Colonic mucosa (tissue), 4 donors: ENCODE measurements at regions not wholly inside any gene's neighbourhood (a gene's known extent, or its start where the extent isn't known, plus 50 kb on each side); places are given as distances from the start of the nearest gene placed in this dataset.

Experiments
- DNase-seq: peaks from one replicate; pipeline ENCODE4 v3.0.0-alpha.2; 2020
- H3K27ac ChIP-seq: fragments of 200-600 bp; one replicate; pipeline ENCODE4 v1.8.0; 2021
- H3K27me3 ChIP-seq: fragments of 200-600 bp; one replicate; pipeline ENCODE4 v1.8.0; 2021
- H3K36me3 ChIP-seq: fragments of 200-600 bp; one replicate; pipeline ENCODE4 v1.8.0; 2021
- H3K4me1 ChIP-seq: fragments of 200-600 bp; one replicate; pipeline ENCODE4 v1.8.0; 2021; ENCODE audit warnings: mild to moderate bottlenecking
- H3K4me3 ChIP-seq: fragments of 200-600 bp; one replicate; pipeline ENCODE4 v1.8.0; 2021
- H3K9ac ChIP-seq, 2 donors: one replicate each; pipeline ENCODE4 v1.7.0; 2013; ENCODE audit warnings: control low read depth in 2 of 2, low read depth in 2 of 2, low read length in 2 of 2
- H3K9me3 ChIP-seq: fragments of 200-600 bp; one replicate; pipeline ENCODE4 v1.8.0; 2021
- CTCF ChIP-seq: fragments of 200-600 bp; IDR thresholded peaks from one replicate; pipeline ENCODE4 v1.8.0; 2022; ENCODE audit warnings: antibody characterized with exemption, mild to moderate bottlenecking
- intact Hi-C: fragments of 100-400 bp; cut with DNase I; formaldehyde crosslinking; loops from one replicate; pipeline ENCODE4 v1.14.1; 2022
- donor health status: healthy.
- donor health status: DM: no; HTN: no; CAD: no.
- donor health status: DM: no; HTN: no; CAD: no.

DNA sequence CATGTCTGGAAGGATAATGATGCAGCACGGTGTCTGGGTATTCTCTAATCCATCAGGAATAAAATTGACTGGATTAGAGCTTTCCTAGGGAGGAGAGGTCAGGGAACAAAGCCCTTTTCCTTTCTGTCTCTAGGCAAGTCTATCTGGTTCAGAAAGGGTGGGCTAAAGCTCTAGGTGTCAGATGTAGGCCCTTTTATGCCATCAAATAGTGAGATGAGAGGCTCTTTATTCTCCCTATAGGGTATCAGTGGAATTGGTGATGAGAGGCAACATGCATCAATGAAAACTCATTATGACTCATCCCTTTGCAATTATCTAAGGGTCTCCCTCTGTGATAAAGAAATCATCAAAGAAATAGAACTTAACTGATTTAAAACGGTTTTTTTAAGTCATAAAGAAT, 328.0 kb upstream of the CRIM1 start:
- Histone ChIP-seq H3K4me3 (no peak overlapping the region), H3K36me3 (no peaks in the 10 kb centered on the region), H3K4me1 (no peaks in the 10 kb centered on the region), H3K27ac (no peak overlapping the region), H3K9ac (no peak overlapping the region), H3K27me3 (no peaks in the 10 kb centered on the region), H3K9me3 (no peaks in the 10 kb centered on the region)
- intact Hi-C loops, result no loop called here
- no peak for TF ChIP-seq CTCF
- no peak for DNase-seq

GRCh38 chr2:36013064-36013463, 342.5 kb upstream of the CRIM1 start:
- no peak overlapping the region for H3K27ac ChIP-seq
- no peaks in the 10 kb centered on the region for H3K9me3 ChIP-seq
- no peaks in the 10 kb centered on the region for H3K27me3 ChIP-seq
- H3K4me3 ChIP-seq, result no peak overlapping the region
- no peak for DNase-seq
- no peaks in the 10 kb centered on the region for H3K36me3 ChIP-seq
- no peaks in the 10 kb centered on the region for H3K4me1 ChIP-seq
- no peak overlapping the region for H3K9ac ChIP-seq
- TF ChIP-seq CTCF, result no peak
- intact Hi-C loops, result no loop called here

DNA sequence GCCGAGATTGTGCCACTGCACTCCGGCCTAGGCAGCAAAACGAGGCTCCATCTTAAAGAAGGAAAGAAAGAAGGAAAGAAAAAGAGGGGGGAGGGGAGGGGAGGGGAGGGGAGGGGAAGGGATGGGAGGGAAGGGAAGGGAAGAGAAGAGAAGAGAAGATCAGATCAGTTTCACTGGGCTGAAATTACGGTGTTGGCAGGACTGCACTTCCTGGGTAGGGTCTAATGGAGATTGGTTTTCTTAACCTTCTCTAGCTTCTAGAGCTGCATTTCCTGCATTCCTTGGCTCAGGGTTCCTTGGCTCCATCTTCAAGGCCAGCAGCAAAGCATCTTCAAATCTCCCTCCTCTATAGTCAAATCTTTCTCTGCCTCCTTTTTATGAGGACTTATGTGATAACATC, 349.1 kb upstream of the CRIM1 start:
- H3K9me3 ChIP-seq, result no peaks in the 10 kb centered on the region
- no peaks in the 10 kb centered on the region for H3K4me1 ChIP-seq
- H3K27me3 ChIP-seq, result no peaks in the 10 kb centered on the region
- H3K4me3 ChIP-seq, result no peak overlapping the region
- intact Hi-C loops, result no loop called here
- no peak for TF ChIP-seq CTCF
- no peak overlapping the region for H3K9ac ChIP-seq
- H3K27ac ChIP-seq, result no peak overlapping the region
- no peak for DNase-seq
- no peaks in the 10 kb centered on the region for H3K36me3 ChIP-seq

- intact Hi-C loops, result no loop called here
- H3K27ac ChIP-seq, result no peak overlapping the region
- no peak for DNase-seq
- no peaks in the 10 kb centered on the region for H3K36me3 ChIP-seq
- H3K9ac ChIP-seq, result no peak overlapping the region
- no peaks in the 10 kb centered on the region for H3K4me1 ChIP-seq
- H3K27me3 ChIP-seq, result no peaks in the 10 kb centered on the region
- H3K9me3 ChIP-seq, result no peaks in the 10 kb centered on the region
- no peak for TF ChIP-seq CTCF
- no peak overlapping the region for H3K4me3 ChIP-seq
Measured at GRCh38 chr2:36002941-36003340, 352.6 kb upstream of the CRIM1 start.

GRCh38 chr2:35997488-35997887, 358.1 kb upstream of the CRIM1 start:
- Histone ChIP-seq H3K36me3 (no peaks in the 10 kb centered on the region), H3K9ac (no peak overlapping the region), H3K9me3 (no peaks in the 10 kb centered on the region), H3K27ac (no peak overlapping the region), H3K4me1 (no peaks in the 10 kb centered on the region), H3K27me3 (no peaks in the 10 kb centered on the region), H3K4me3 (no peak overlapping the region)
- no peak for TF ChIP-seq CTCF
- no peak for DNase-seq
- intact Hi-C loops, result no loop called here

GRCh38 chr2:35989503-35989902, 366.1 kb upstream of the CRIM1 start:
- Histone ChIP-seq H3K27me3 (no peaks in the 10 kb centered on the region), H3K4me1 (no peaks in the 10 kb centered on the region), H3K9ac (no peak overlapping the region), H3K27ac (no peak overlapping the region), H3K4me3 (no peak overlapping the region), H3K36me3 (no peaks in the 10 kb centered on the region), H3K9me3 (no peaks in the 10 kb centered on the region)
- intact Hi-C loops, result no loop called here
- no peak for TF ChIP-seq CTCF
- DNase-seq, result no peak
